Spleen (tissue), 11 donors: ENCODE measurements at regions not wholly inside any gene's neighbourhood (a gene's known extent, or its start where the extent isn't known, plus 50 kb on each side); places are given as distances from the start of the nearest gene placed in this dataset.

Source experiments
- DNase-seq: peaks from one replicate; pipeline ENCODE4 v3.0.0-alpha.2; 2020
- H3K27ac ChIP-seq, 8 donors: fragments of 200-600 bp; sonication (generic) in 7 of 8; 1 replicate in 4 of 8; 2 replicates in 4 of 8; pipeline versions ENCODE4 v1.5.0 to v1.8.0; 2016 to 2021; ENCODE audit warnings: inconsistent platforms in 4 of 8, mild to moderate bottlenecking in 4 of 8, moderate library complexity in 1 of 8
- H3K27me3 ChIP-seq, 7 donors: fragments of 200-600 bp; sonication (generic) in 6 of 7; replicated peaks in 1 of 7; 1 replicate in 4 of 7; 2 replicates in 3 of 7; pipeline versions ENCODE4 v1.5.0 to v1.8.0; 2016 to 2021; ENCODE audit warnings: inconsistent platforms in 3 of 7, mild to moderate bottlenecking in 1 of 7
- H3K36me3 ChIP-seq, 6 donors: fragments of 200-600 bp; sonication (generic) in 5 of 6; 1 replicate in 4 of 6; 2 replicates in 2 of 6; pipeline versions ENCODE4 v1.5.0 to v1.8.0; 2016 to 2021; ENCODE audit warnings: inconsistent platforms in 2 of 6
- H3K4me1 ChIP-seq, 6 donors: fragments of 200-600 bp; sonication (generic) in 5 of 6; 1 replicate in 3 of 6; 2 replicates in 3 of 6; pipeline versions ENCODE4 v1.5.0 to v1.8.0; 2016 to 2021; ENCODE audit warnings: inconsistent platforms in 3 of 6
- H3K4me3 ChIP-seq, 8 donors: fragments of 200-600 bp; sonication (generic) in 7 of 8; 1 replicate in 4 of 8; 2 replicates in 4 of 8; pipeline versions ENCODE4 v1.5.0 to v1.8.0; 2016 to 2021; ENCODE audit warnings: inconsistent platforms in 4 of 8, mild to moderate bottlenecking in 4 of 8, moderate library complexity in 2 of 8
- H3K9me3 ChIP-seq, 8 donors: fragments of 200-600 bp; sonication (generic) in 7 of 8; 1 replicate in 4 of 8; 2 replicates in 4 of 8; pipeline versions ENCODE4 v1.5.0 to v1.8.0; 2016 to 2021; ENCODE audit warnings: inconsistent platforms in 4 of 8
- POLR2A ChIP-seq, 3 donors: fragments of 450-650 bp; IDR thresholded peaks; one replicate each; pipeline ENCODE4 v1.5.1; 2017; ENCODE audit warnings: antibody characterized with exemption in 3 of 3, mild to moderate bottlenecking in 1 of 3
- POLR2AphosphoS5 ChIP-seq, 3 donors: sonication (generic); formaldehyde crosslinking; IDR thresholded peaks; one replicate each; pipeline ENCODE4 v1.5.1; 2017; ENCODE audit warnings: antibody characterized with exemption in 3 of 3
- WGBS, 5 donors: extraction: QIAGEN DNeasy Blood & Tissue Kit in 3 of 5; methylation state at CpG; one replicate each; pipeline versions ENCODE4 v1.1.5 to v1.1.7; 2013 to 2018; 5-methylcytosine and 5-hydroxymethylcytosine counted together
- intact Hi-C: fragments of 100-400 bp; cut with DNase I; formaldehyde crosslinking; loops from one replicate; pipeline ENCODE4 v1.15.0; 2023; ENCODE audit warnings: low total_unique reads
- TF ChIP-seq, protein P1 (sequence below), 11 experiments: fragments of 200-600 bp in 7 of 11; fragments of 450-650 bp in 4 of 11; sonication (generic) in 4 of 11; IDR thresholded peaks in 8 of 11; conservative IDR thresholded peaks in 3 of 11; 1 replicate in 7 of 11; 2 replicates in 4 of 11; pipeline versions ENCODE4 v1.4.0 to v1.8.0; 2016 to 2021; ENCODE audit warnings: antibody characterized with exemption in 11 of 11, inconsistent platforms in 4 of 11, mild to moderate bottlenecking in 1 of 11
- donor health status: healthy with polysubstance abuse.
- donor health status: DM: no; HTN: no; CAD: no; lungs with moderate emphysema.
- donor health status: DM: no; HTN: no; CAD: no.
- donor health status: Bipolar disorder and iron deficiency.
- donor health status: healthy.
- donor health status: DM: no; HTN: no; CAD: no.
- donor health status: DM: yes; HTN: yes; CAD: no.

- no peak overlapping the region for H3K4me3 ChIP-seq
- no peak for DNase-seq
- H3K9me3 ChIP-seq: no peaks in the 10 kb centered on the region
- H3K27me3 ChIP-seq: no peaks in the 10 kb centered on the region
- H3K36me3 ChIP-seq: no peaks in the 10 kb centered on the region
- intact Hi-C loops: no loop called here
- no peaks in the 10 kb centered on the region for H3K4me1 ChIP-seq
- H3K27ac ChIP-seq: no peak overlapping the region
- 76 to 85% (median 84%) methylated on average over 3 of the region's 3 CpGs for WGBS, 5 donors
- TF ChIP-seq POLR2A (IDR thresholded peaks at IDR 0.05) (no peak), POLR2AphosphoS5 (IDR thresholded peaks at IDR 0.05) (no peak)
- TF ChIP-seq, protein P1, sequence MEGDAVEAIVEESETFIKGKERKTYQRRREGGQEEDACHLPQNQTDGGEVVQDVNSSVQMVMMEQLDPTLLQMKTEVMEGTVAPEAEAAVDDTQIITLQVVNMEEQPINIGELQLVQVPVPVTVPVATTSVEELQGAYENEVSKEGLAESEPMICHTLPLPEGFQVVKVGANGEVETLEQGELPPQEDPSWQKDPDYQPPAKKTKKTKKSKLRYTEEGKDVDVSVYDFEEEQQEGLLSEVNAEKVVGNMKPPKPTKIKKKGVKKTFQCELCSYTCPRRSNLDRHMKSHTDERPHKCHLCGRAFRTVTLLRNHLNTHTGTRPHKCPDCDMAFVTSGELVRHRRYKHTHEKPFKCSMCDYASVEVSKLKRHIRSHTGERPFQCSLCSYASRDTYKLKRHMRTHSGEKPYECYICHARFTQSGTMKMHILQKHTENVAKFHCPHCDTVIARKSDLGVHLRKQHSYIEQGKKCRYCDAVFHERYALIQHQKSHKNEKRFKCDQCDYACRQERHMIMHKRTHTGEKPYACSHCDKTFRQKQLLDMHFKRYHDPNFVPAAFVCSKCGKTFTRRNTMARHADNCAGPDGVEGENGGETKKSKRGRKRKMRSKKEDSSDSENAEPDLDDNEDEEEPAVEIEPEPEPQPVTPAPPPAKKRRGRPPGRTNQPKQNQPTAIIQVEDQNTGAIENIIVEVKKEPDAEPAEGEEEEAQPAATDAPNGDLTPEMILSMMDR (IDR thresholded peaks at IDR 0.05 in 8 of 11, conservative IDR thresholded peaks at IDR 0.05 in 3 of 11): no peak
Observed at GRCh38 chr6:55960344-55960743, 85.0 kb upstream of the BMP5 start.

DNA sequence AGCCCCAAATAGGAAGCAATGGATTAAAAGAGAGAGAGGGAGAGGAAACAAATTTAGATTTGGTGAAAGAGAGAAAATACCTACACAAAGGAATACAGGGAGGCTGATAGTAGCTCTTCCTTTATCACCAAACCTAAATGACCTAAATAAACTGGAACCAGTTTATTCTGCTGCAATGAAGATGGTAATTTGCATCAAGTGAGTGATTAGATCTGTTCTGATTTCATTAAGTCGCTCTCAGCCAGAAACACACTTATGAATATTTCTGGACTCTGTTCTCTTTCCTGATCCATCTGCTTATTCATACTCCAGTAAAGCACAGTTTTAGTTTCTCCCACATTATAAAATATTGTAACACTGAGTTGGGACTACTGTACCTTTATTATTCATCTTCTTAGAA lies 83.4 kb upstream of the BMP5 start:
- Histone ChIP-seq H3K27ac (no peak overlapping the region), H3K27me3 (no peaks in the 10 kb centered on the region), H3K4me3 (no peak overlapping the region), H3K36me3 (no peaks in the 10 kb centered on the region), H3K4me1 (no peaks in the 10 kb centered on the region), H3K9me3 (no peaks in the 10 kb centered on the region)
- intact Hi-C loops: no loop called here
- DNase-seq: no peak
- no peak for TF ChIP-seq POLR2AphosphoS5 (IDR thresholded peaks at IDR 0.05)
- WGBS, 5 donors: 82 to 97% (median 89%) methylated on average over 1 of the region's 1 CpG

DNA sequence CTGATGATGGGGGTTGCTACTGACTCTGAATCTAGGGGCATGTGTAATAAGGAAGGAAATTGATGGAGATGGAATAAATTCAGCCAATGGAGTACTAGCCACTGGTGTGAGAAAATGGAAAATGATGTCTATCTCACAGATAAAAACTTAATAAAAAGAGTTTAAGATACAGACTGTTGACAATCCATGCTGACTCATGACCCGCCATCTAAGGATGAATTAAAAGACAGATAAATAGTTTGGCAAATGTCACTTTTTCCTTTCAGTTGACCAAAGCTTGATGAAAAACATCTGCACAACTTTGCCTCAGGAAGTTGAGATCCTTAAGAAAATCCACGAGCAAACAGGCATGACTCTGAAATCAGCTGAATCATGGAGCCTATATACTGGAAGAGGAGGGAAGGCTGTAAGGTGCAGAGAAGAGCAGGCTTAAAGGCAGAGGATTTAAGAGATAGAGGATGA lies 82.6 kb upstream of the BMP5 start:
- intact Hi-C loops: no loop called here
- TF ChIP-seq, protein P1 (IDR thresholded peaks at IDR 0.05 in 8 of 11, conservative IDR thresholded peaks at IDR 0.05 in 3 of 11): no peak
- TF ChIP-seq POLR2AphosphoS5 (IDR thresholded peaks at IDR 0.05) (no peak), POLR2A (IDR thresholded peaks at IDR 0.05) (no peak)
- Histone ChIP-seq H3K4me1 (no peaks in the 10 kb centered on the region), H3K36me3 (no peaks in the 10 kb centered on the region), H3K9me3 (no peaks in the 10 kb centered on the region), H3K27me3 (no peaks in the 10 kb centered on the region), H3K4me3 (no peak overlapping the region), H3K27ac (no peak overlapping the region)
- no peak for DNase-seq
- WGBS, 5 donors: 50 to 63% (median 60%) methylated on average over 2 of the region's 2 CpGs

- Histone ChIP-seq H3K4me3 (no peak overlapping the region), H3K27ac (no peak overlapping the region), H3K9me3 (peaks cover 0 to 8% (median 4%) of the 10 kb centered on the region in 8 donors), H3K27me3 (no peaks in the 10 kb centered on the region), H3K36me3 (no peaks in the 10 kb centered on the region), H3K4me1 (no peaks in the 10 kb centered on the region)
- TF ChIP-seq POLR2AphosphoS5 (IDR thresholded peaks at IDR 0.05): no peak
- TF ChIP-seq POLR2A (IDR thresholded peaks at IDR 0.05): no peak
- TF ChIP-seq, protein P1 (IDR thresholded peaks at IDR 0.05 in 8 of 11, conservative IDR thresholded peaks at IDR 0.05 in 3 of 11): no peak
- no peak for DNase-seq
- intact Hi-C loops: no loop called here
- 37 to 63% (median 53%) methylated on average over 1 of the region's 1 CpG for WGBS, 5 donors
Observed at GRCh38 chr6:55955684-55956083, 80.3 kb upstream of the BMP5 start.

- Histone ChIP-seq H3K4me3 (no peak overlapping the region), H3K9me3 (peaks cover 0 to 19% (median 11%) of the 10 kb centered on the region in 8 donors), H3K4me1 (no peaks in the 10 kb centered on the region), H3K36me3 (no peaks in the 10 kb centered on the region), H3K27me3 (no peaks in the 10 kb centered on the region), H3K27ac (no peak overlapping the region)
- DNase-seq: no peak
- intact Hi-C loops: no loop called here
- TF ChIP-seq, protein P1 (IDR thresholded peaks at IDR 0.05 in 8 of 11, conservative IDR thresholded peaks at IDR 0.05 in 3 of 11): no peak
- TF ChIP-seq POLR2AphosphoS5 (IDR thresholded peaks at IDR 0.05): no peak
- TF ChIP-seq POLR2A (IDR thresholded peaks at IDR 0.05): no peak
Observed at GRCh38 chr6:55954436-55954835, 79.0 kb upstream of the BMP5 start.
